HT-29 (cell line): ENCODE measurements at regions not wholly inside any gene's neighbourhood (a gene's known extent, or its start where the extent isn't known, plus 50 kb on each side); places are given as distances from the start of the nearest gene placed in this dataset.

Source experiments
- DNase-seq: peaks from one replicate; pipeline ENCODE4 v3.0.0-alpha.2; 2015; ENCODE audit warnings: low spot score

GRCh38 chr1:87437663-87438295, 109.1 kb downstream of the LMO4 start:
- no peak for DNase-seq

- DNase-seq = no peak
Observed at GRCh38 chr1:87439821-87440220, 111.1 kb downstream of the LMO4 start.

GRCh38 chr1:87449348-87449963, 120.8 kb downstream of the LMO4 start:
- peak; percentile 83 for DNase-seq

- no peak for DNase-seq
Observed at GRCh38 chr1:87450136-87450535, 121.5 kb downstream of the LMO4 start.

- DNase-seq = no peak
Observed at GRCh38 chr1:87450615-87451209, 122.0 kb downstream of the LMO4 start.

- DNase-seq = no peak
Observed at GRCh38 chr1:87451229-87451920, 122.7 kb downstream of the LMO4 start.

GRCh38 chr1:87452648-87453047, 124.0 kb downstream of the LMO4 start:
- DNase-seq = no peak

- DNase-seq = no peak
Observed at GRCh38 chr1:87457408-87457807, 128.7 kb downstream of the LMO4 start.

- DNase-seq = no peak
Observed at GRCh38 chr1:87462894-87463293, 134.2 kb downstream of the LMO4 start.

- DNase-seq = no peak
Observed at GRCh38 chr1:87464022-87464490, 135.4 kb downstream of the LMO4 start.

GRCh38 chr1:87466621-87467020, 137.9 kb downstream of the LMO4 start:
- DNase-seq = no peak

- DNase-seq = no peak
Observed at GRCh38 chr1:87472716-87473115, 144.0 kb downstream of the LMO4 start.

GRCh38 chr1:87473203-87473661, 144.6 kb downstream of the LMO4 start:
- peak; percentile 73 for DNase-seq

- DNase-seq = no peak
Observed at GRCh38 chr1:87474098-87474497, 145.4 kb downstream of the LMO4 start.

- DNase-seq = peak; percentile 48
Observed at GRCh38 chr1:87478231-87478630, 149.6 kb downstream of the LMO4 start.

- DNase-seq = no peak
Observed at GRCh38 chr1:87495147-87495546, 166.5 kb downstream of the LMO4 start.

GRCh38 chr1:87495870-87496269, 167.2 kb downstream of the LMO4 start:
- no peak for DNase-seq

- peak; percentile 30 for DNase-seq
Observed at GRCh38 chr1:87497380-87498203, 168.9 kb downstream of the LMO4 start.

- no peak for DNase-seq
Observed at GRCh38 chr1:87501738-87502137, 173.1 kb downstream of the LMO4 start.

GRCh38 chr1:87505391-87505983, 176.8 kb downstream of the LMO4 start:
- no peak for DNase-seq

GRCh38 chr1:87506147-87506546, 177.5 kb downstream of the LMO4 start:
- peak; percentile 19 for DNase-seq
